ENCODE measurements at regions not wholly inside any gene's neighbourhood (a gene's known extent, or its start where the extent isn't known, plus 50 kb on each side); places are given as distances from the start of the nearest gene placed in this dataset.

DNA sequence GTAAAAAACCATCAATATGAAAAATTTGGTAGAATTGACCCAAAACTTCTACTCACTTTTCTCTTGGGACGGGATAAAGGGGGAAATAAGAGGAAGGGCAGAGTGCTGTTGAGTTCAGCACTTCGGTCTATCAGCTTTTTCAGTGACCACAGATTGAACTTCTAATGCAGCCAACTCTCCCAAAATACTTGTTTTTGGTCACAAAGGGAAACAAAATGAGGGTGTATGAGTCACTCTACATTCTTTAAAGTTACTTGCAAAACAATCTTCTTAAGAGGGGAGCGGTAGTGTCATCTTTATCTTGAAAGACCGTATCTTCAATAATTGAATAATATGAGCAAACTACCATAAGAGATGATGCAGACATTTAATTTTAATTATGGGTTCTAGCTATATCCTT is 661.3 kb downstream of the CD109 start:
- Histone ChIP-seq H3K27me3 (no peaks in the 10 kb centered on the region), H3K9me3 (ENCODE audit: low read depth) (no peaks in the 10 kb centered on the region), H3K4me3 (no peak overlapping the region), H3K4me1 (no peaks in the 10 kb centered on the region), H3K79me2 (ENCODE audit: low read depth) (no peaks in the 10 kb centered on the region), H3F3A (ENCODE audit: low read depth) (no peaks in the 10 kb centered on the region), H3K9ac (no peak overlapping the region), H2AFZ (replicated peaks) (no peak overlapping the region), H4K20me1 (ENCODE audit: low read depth) (no peaks in the 10 kb centered on the region), H3K36me3 (no peaks in the 10 kb centered on the region), H3K27ac (no peak overlapping the region), H3K4me2 (no peak overlapping the region)
- DNase-seq (ENCODE audit: low spot score) = no peak
- H3K27ac Mint-ChIP-seq = no peak overlapping the region
- H3K27me3 Mint-ChIP-seq (ENCODE audit: insufficient read depth, low read depth) = no peaks in the 10 kb centered on the region
- H3K9me3 Mint-ChIP-seq = no peaks in the 10 kb centered on the region
- no peaks in the 10 kb centered on the region for H3K4me1 Mint-ChIP-seq
- TF ChIP-seq EZH2phosphoT487 (IDR thresholded peaks at IDR 0.05) (no peak), EZH2 (IDR thresholded peaks at IDR 0.05) (no peak)
- TF ChIP-seq, protein P1, sequence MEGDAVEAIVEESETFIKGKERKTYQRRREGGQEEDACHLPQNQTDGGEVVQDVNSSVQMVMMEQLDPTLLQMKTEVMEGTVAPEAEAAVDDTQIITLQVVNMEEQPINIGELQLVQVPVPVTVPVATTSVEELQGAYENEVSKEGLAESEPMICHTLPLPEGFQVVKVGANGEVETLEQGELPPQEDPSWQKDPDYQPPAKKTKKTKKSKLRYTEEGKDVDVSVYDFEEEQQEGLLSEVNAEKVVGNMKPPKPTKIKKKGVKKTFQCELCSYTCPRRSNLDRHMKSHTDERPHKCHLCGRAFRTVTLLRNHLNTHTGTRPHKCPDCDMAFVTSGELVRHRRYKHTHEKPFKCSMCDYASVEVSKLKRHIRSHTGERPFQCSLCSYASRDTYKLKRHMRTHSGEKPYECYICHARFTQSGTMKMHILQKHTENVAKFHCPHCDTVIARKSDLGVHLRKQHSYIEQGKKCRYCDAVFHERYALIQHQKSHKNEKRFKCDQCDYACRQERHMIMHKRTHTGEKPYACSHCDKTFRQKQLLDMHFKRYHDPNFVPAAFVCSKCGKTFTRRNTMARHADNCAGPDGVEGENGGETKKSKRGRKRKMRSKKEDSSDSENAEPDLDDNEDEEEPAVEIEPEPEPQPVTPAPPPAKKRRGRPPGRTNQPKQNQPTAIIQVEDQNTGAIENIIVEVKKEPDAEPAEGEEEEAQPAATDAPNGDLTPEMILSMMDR (IDR thresholded peaks at IDR 0.05) = no peak
- no peaks in the 10 kb centered on the region for H3K36me3 Mint-ChIP-seq
- no peak overlapping the region for H3K4me3 Mint-ChIP-seq

DNA sequence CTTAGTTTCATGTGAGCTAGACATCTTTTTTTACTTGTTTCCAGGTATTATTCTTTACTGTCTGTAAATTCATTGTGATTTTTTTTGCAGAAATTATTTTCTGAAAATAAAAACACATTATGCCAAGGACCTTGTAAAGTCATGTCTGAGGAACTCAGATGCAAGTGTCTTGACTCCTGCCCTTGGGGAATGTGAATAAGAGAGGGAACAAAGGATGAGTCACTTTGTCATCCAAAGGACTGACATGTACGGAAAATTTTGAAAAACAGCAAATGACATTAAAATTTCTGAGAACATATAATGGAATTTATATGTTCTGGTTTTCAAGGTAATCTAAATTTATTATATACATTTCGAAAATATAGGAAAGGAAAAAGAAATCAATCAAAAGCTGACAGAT is 660.4 kb downstream of the CD109 start:
- H3K36me3 ChIP-seq = no peaks in the 10 kb centered on the region
- H3K4me2 ChIP-seq = no peak overlapping the region
- no peaks in the 10 kb centered on the region for H3K9me3 Mint-ChIP-seq
- no peak overlapping the region for H3K27ac Mint-ChIP-seq
- H3K27me3 Mint-ChIP-seq (ENCODE audit: insufficient read depth, low read depth) = no peaks in the 10 kb centered on the region
- no peak for DNase-seq (ENCODE audit: low spot score)
- H3K27ac ChIP-seq = no peak overlapping the region
- no peak overlapping the region for H2AFZ ChIP-seq (replicated peaks)
- no peaks in the 10 kb centered on the region for H3K4me1 Mint-ChIP-seq
- H3K27me3 ChIP-seq = no peaks in the 10 kb centered on the region
- H3F3A ChIP-seq (ENCODE audit: low read depth) = no peaks in the 10 kb centered on the region
- no peaks in the 10 kb centered on the region for H3K9me3 ChIP-seq (ENCODE audit: low read depth)
- TF ChIP-seq EZH2 (IDR thresholded peaks at IDR 0.05) = no peak
- TF ChIP-seq, protein P1 (IDR thresholded peaks at IDR 0.05) = no peak
- TF ChIP-seq EZH2phosphoT487 (IDR thresholded peaks at IDR 0.05) = no peak
- H3K9ac ChIP-seq = no peak overlapping the region
- H3K4me3 Mint-ChIP-seq = no peak overlapping the region
- H3K36me3 Mint-ChIP-seq = no peaks in the 10 kb centered on the region
- H3K4me1 ChIP-seq = no peaks in the 10 kb centered on the region
- H3K79me2 ChIP-seq (ENCODE audit: low read depth) = no peaks in the 10 kb centered on the region
- H3K4me3 ChIP-seq = no peak overlapping the region
- no peaks in the 10 kb centered on the region for H4K20me1 ChIP-seq (ENCODE audit: low read depth)

DNA sequence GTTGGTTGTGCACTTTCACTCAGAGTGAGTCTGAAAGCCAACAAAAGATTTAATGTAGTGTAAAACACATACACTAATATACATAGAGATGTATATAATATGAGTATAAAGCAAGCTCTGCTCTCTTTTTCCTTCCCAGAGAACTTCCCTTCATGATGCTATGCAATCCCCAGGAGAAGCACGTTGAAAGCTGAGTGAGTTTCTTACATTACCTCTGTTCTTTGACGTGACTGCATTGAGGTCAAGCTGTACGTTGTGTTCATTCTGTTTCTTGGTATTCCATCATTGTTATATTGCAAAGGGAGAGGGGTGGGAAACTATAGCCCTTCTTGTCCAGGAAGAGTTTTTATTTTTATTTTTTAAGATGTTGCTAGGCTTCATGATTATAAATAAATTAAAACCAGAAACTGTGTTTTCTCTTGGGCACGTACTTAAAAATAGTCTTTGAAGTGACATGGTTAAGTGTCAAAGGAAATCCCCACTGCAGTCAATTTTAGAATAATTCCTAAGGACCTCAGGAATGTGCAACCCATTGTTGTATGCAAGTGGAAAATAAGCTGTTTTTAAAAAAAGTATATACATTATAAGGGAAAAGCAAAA is 651.0 kb downstream of the CD109 start:
- Mint-ChIP-seq H3K27ac (no peak overlapping the region), H3K27me3 (ENCODE audit: insufficient read depth, low read depth) (no peaks in the 10 kb centered on the region), H3K9me3 (no peaks in the 10 kb centered on the region), H3K36me3 (no peaks in the 10 kb centered on the region), H3K4me1 (no peaks in the 10 kb centered on the region), H3K4me3 (no peak overlapping the region)
- DNase-seq (ENCODE audit: low spot score) = no peak
- TF ChIP-seq, protein P1 (IDR thresholded peaks at IDR 0.05) = no peak
- TF ChIP-seq EZH2phosphoT487 (IDR thresholded peaks at IDR 0.05) = no peak
- TF ChIP-seq EZH2 (IDR thresholded peaks at IDR 0.05) = no peak
- no peaks in the 10 kb centered on the region for H3K4me1 ChIP-seq
- H3K4me3 ChIP-seq = no peak overlapping the region
- no peak overlapping the region for H3K27ac ChIP-seq
- H3K36me3 ChIP-seq = no peaks in the 10 kb centered on the region
- H3F3A ChIP-seq (ENCODE audit: low read depth) = no peaks in the 10 kb centered on the region
- no peaks in the 10 kb centered on the region for H3K9me3 ChIP-seq (ENCODE audit: low read depth)
- H2AFZ ChIP-seq (replicated peaks) = no peak overlapping the region
- no peak overlapping the region for H3K9ac ChIP-seq
- H4K20me1 ChIP-seq (ENCODE audit: low read depth) = no peaks in the 10 kb centered on the region
- no peak overlapping the region for H3K4me2 ChIP-seq
- H3K27me3 ChIP-seq = no peaks in the 10 kb centered on the region
- no peaks in the 10 kb centered on the region for H3K79me2 ChIP-seq (ENCODE audit: low read depth)
